ENCODE measurements at regions not wholly inside any gene's neighbourhood (a gene's known extent, or its start where the extent isn't known, plus 50 kb on each side); places are given as distances from the start of the nearest gene placed in this dataset.
A peak's percentile ranks its signal among the peaks of the same experiment; 100 is the strongest.

GRCh38 chr18:40925071-40925541 is 1029.9 kb upstream of the PIK3C3 start:
- no TSS peak for BruUV-seq (replicated peaks)
- Mint-ChIP-seq H3K4me3 (ENCODE audit: unreplicated experiment) (no peak overlapping the region), H3K4me1 (ENCODE audit: insufficient read depth, unreplicated experiment) (peaks cover 5% of the 10 kb centered on the region), H3K36me3 (ENCODE audit: insufficient read depth, unreplicated experiment) (no peaks in the 10 kb centered on the region), H3K27me3 (ENCODE audit: insufficient read depth, unreplicated experiment) (no peaks in the 10 kb centered on the region), H3K9me3 (ENCODE audit: unreplicated experiment) (no peaks in the 10 kb centered on the region), H3K27ac (ENCODE audit: low read depth, unreplicated experiment) (no peak overlapping the region)
- no peak for DNase-seq (ENCODE audit: unreplicated experiment)
- TF ChIP-seq CTCF (IDR thresholded peaks at IDR 0.05; ENCODE audit: unreplicated experiment): no peak
- ChIA-PET CTCF (no interaction called here), POLR2A (no interaction called here)
- intact Hi-C loops (cut with micrococcal nuclease): no loop called here

GRCh38 chr18:40921845-40922629 is 1033.0 kb upstream of the PIK3C3 start:
- ChIA-PET CTCF (no interaction called here), POLR2A (interaction anchor here (1.0 kb wide), 1 partner anchor 118 kb away, joined by 6 read pairs; no protein-coding TSS in a partner anchor)
- Mint-ChIP-seq H3K4me1 (ENCODE audit: insufficient read depth, unreplicated experiment) (peaks cover 7% of the 10 kb centered on the region), H3K27me3 (ENCODE audit: insufficient read depth, unreplicated experiment) (no peaks in the 10 kb centered on the region), H3K36me3 (ENCODE audit: insufficient read depth, unreplicated experiment) (no peaks in the 10 kb centered on the region), H3K4me3 (ENCODE audit: unreplicated experiment) (no peak overlapping the region), H3K9me3 (ENCODE audit: unreplicated experiment) (peaks cover 8% of the 10 kb centered on the region), H3K27ac (ENCODE audit: low read depth, unreplicated experiment) (no peak overlapping the region)
- BruUV-seq (replicated peaks): no TSS peak
- no peak for TF ChIP-seq CTCF (IDR thresholded peaks at IDR 0.05; ENCODE audit: unreplicated experiment)
- no peak for DNase-seq (ENCODE audit: unreplicated experiment)
- intact Hi-C loops (cut with micrococcal nuclease): no loop called here

GRCh38 chr18:40917056-40917455 is 1038.0 kb upstream of the PIK3C3 start:
- Mint-ChIP-seq H3K27ac (ENCODE audit: low read depth, unreplicated experiment) (peak overlapping the region; percentile 26), H3K4me1 (ENCODE audit: insufficient read depth, unreplicated experiment) (peaks cover 7% of the 10 kb centered on the region), H3K36me3 (ENCODE audit: insufficient read depth, unreplicated experiment) (no peaks in the 10 kb centered on the region), H3K9me3 (ENCODE audit: unreplicated experiment) (peaks cover 8% of the 10 kb centered on the region), H3K27me3 (ENCODE audit: insufficient read depth, unreplicated experiment) (no peaks in the 10 kb centered on the region), H3K4me3 (ENCODE audit: unreplicated experiment) (no peak overlapping the region)
- ChIA-PET POLR2A (no interaction called here), CTCF (no interaction called here)
- TF ChIP-seq CTCF (IDR thresholded peaks at IDR 0.05; ENCODE audit: unreplicated experiment): no peak
- peak; percentile 18 for DNase-seq (ENCODE audit: unreplicated experiment)
- intact Hi-C loops (cut with micrococcal nuclease): loop anchor here (10.0 kb wide), 1 partner anchor 68 kb away; no protein-coding TSS in a partner anchor
- no TSS peak for BruUV-seq (replicated peaks)

- Mint-ChIP-seq H3K27me3 (ENCODE audit: insufficient read depth, unreplicated experiment) (no peaks in the 10 kb centered on the region), H3K4me3 (ENCODE audit: unreplicated experiment) (no peak overlapping the region), H3K36me3 (ENCODE audit: insufficient read depth, unreplicated experiment) (no peaks in the 10 kb centered on the region), H3K9me3 (ENCODE audit: unreplicated experiment) (peaks cover 8% of the 10 kb centered on the region), H3K27ac (ENCODE audit: low read depth, unreplicated experiment) (no peak overlapping the region), H3K4me1 (ENCODE audit: insufficient read depth, unreplicated experiment) (peaks cover 15% of the 10 kb centered on the region)
- ChIA-PET POLR2A (no interaction called here), CTCF (interaction anchor here (0.7 kb wide), 1 partner anchor 1074 kb away, joined by 3 read pairs; no protein-coding TSS in a partner anchor)
- no TSS peak for BruUV-seq (replicated peaks)
- intact Hi-C loops (cut with micrococcal nuclease): loop anchor here (10.0 kb wide), 1 partner anchor 69 kb away; no protein-coding TSS in a partner anchor
- DNase-seq (ENCODE audit: unreplicated experiment): no peak
- no peak for TF ChIP-seq CTCF (IDR thresholded peaks at IDR 0.05; ENCODE audit: unreplicated experiment)
These were observed 1039.3 kb upstream of the PIK3C3 start for GRCh38 chr18:40915724-40916123.

All from MCF 10A (cell line).